ENCODE measurements at regions not wholly inside any gene's neighbourhood (a gene's known extent, or its start where the extent isn't known, plus 50 kb on each side); places are given as distances from the start of the nearest gene placed in this dataset.
"Not testable (repeated sequence)": the region's sequence is repeated elsewhere in the genome, so short reads cannot be mapped to it uniquely, and the experiment has no call there.

GRCh38 chr11:129747071-129747470 lies 68.6 kb upstream of the TMEM45B start:
- peaks cover 9 to 15% (median 11%) of the 10 kb centered on the region in 5 donors for H3K27me3 ChIP-seq (ENCODE audit: control insufficient read depth in 5 of 5, insufficient read depth in 4 of 5, low read length in 5 of 5)

DNA sequence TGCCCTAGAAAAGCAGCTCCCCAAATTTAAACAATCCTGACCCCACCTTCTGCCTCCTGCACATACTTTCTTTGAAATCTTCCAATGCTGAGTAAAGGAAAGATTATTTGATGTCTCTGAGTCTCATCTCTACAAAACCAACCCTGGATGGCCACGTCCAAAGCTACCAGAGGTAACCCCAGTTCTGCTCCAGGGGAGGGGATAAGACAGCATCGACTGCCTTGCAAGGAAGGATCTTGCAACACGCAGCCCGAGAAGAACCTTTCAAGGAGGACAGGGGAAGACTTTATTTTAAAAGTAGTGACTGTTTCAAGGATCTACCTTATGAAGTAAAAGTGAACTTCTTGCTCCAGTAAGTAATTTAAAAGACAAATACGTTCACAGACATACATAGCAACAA lies 66.5 kb upstream of the TMEM45B start:
- peaks cover 0 to 7% (median 6%) of the 10 kb centered on the region in 5 donors for H3K4me1 ChIP-seq (ENCODE audit: control insufficient read depth in 5 of 5, insufficient read depth in 5 of 5, low read length in 5 of 5)
- H3K9me3 ChIP-seq (ENCODE audit: control insufficient read depth in 5 of 5, low read length in 5 of 5) = no peaks in the 10 kb centered on the region
- no peaks in the 10 kb centered on the region for H3K36me3 ChIP-seq (ENCODE audit: control insufficient read depth in 5 of 5, insufficient read depth in 5 of 5, low read length in 5 of 5)
- no peak overlapping the region for H3K27ac ChIP-seq (ENCODE audit: low read depth, low read length)
- H3K4me3 ChIP-seq (ENCODE audit: low read depth in 1 of 5, low read length in 5 of 5) = no peak overlapping the region
- H3K27me3 ChIP-seq (ENCODE audit: control insufficient read depth in 5 of 5, insufficient read depth in 4 of 5, low read length in 5 of 5) = peaks cover 6 to 13% (median 9%) of the 10 kb centered on the region in 5 donors
- no peak overlapping the region for H3K9ac ChIP-seq (ENCODE audit: low read length in 5 of 5)

More at GRCh38 chr11:129747071-129747470, 68.6 kb upstream of the TMEM45B start:
- Histone ChIP-seq H3K27ac (ENCODE audit: low read depth, low read length) (no peak overlapping the region), H3K36me3 (ENCODE audit: control insufficient read depth in 5 of 5, insufficient read depth in 5 of 5, low read length in 5 of 5) (no peaks in the 10 kb centered on the region), H3K9me3 (ENCODE audit: control insufficient read depth in 5 of 5, low read length in 5 of 5) (no peaks in the 10 kb centered on the region), H3K9ac (ENCODE audit: low read length in 5 of 5) (no peak overlapping the region), H3K4me1 (ENCODE audit: control insufficient read depth in 5 of 5, insufficient read depth in 5 of 5, low read length in 5 of 5) (peaks cover 0 to 17% (median 6%) of the 10 kb centered on the region in 5 donors), H3K4me3 (ENCODE audit: low read depth in 1 of 5, low read length in 5 of 5) (no peak overlapping the region)

DNA sequence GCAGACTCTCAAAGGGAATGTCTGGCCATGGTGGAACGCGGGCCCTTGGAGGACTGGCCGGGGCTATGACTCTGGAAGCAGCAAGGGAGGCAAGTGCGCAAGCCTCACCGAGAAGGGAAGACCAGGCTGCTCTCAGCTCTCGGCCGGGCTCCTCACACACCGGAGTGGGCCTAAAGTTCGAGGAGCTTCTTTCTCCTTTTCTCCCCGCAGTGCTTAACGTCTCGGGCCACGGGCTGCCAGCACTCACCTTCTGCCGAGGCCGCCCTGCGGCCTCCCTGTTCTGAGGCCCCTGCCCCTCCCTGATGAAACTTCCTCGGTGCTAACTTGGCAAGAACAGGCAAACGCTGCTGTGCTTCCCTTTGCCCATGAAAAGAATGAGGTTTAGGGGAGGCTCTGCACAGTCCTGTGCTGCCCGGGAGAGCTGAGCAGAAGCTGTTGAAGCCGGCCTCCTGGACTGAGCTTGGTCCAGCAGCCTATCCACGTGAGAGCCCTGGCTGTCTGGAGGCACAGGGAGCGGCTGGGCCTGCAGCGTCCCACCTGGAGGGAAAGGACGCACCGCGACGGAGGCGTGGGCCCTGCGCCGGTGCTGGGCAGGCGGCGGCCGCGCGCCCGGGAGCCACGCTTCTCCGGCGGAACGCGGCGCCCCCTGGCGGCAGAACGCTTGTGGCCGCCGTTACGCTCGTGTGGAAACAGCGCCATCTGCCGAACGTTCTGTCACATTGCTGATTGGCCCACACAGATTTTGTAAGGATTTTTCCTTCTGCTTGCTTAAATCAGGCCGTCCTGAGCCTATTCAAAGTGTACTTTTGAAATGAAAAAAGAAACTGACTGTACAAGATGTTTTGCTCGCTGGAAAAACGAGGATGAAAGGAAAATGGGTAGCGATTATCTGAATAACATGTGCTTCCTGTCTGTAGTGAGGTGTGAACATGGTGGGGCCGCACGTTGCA lies 65.0 kb upstream of the TMEM45B start:
- H3K36me3 ChIP-seq (ENCODE audit: control insufficient read depth in 5 of 5, insufficient read depth in 5 of 5, low read length in 5 of 5) = no peaks in the 10 kb centered on the region
- H3K4me3 ChIP-seq (ENCODE audit: low read depth in 1 of 5, low read length in 5 of 5) = peak overlapping the region; percentile 40 to 69 (median 60)
- H3K27me3 ChIP-seq (ENCODE audit: control insufficient read depth in 5 of 5, insufficient read depth in 4 of 5, low read length in 5 of 5) = peaks cover 2 to 13% (median 9%) of the 10 kb centered on the region in 5 donors
- peaks cover 0 to 7% (median 6%) of the 10 kb centered on the region in 5 donors for H3K4me1 ChIP-seq (ENCODE audit: control insufficient read depth in 5 of 5, insufficient read depth in 5 of 5, low read length in 5 of 5)
- no peaks in the 10 kb centered on the region for H3K9me3 ChIP-seq (ENCODE audit: control insufficient read depth in 5 of 5, low read length in 5 of 5)
- peak overlapping the region in 2 of 5 donors; percentile 24 to 58 for H3K9ac ChIP-seq (ENCODE audit: low read length in 5 of 5)
- H3K27ac ChIP-seq (ENCODE audit: low read depth, low read length) = no peak overlapping the region

DNA sequence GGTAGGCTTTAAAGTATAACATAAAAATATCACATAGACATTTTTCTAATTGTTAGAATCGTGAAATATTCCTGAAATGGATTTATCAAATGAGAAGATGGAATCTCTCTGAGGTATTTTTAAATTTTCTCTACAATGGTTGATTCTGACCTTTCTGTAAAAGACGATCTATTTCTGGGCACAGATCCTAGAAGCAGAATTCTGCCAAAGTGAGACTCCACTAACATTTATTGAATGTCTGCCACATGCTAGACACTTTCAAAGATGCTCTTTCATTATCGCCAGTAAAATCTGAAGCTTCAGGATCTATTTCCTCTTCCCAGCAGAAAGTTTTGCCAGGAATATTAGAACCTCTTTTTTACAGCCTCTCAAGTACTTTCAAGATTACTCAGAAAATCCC lies 64.1 kb upstream of the TMEM45B start:
- H3K27me3 ChIP-seq (ENCODE audit: control insufficient read depth in 5 of 5, insufficient read depth in 4 of 5, low read length in 5 of 5) = peaks cover 2 to 11% (median 8%) of the 10 kb centered on the region in 5 donors
- no peak overlapping the region for H3K27ac ChIP-seq (ENCODE audit: low read depth, low read length)
- no peaks in the 10 kb centered on the region for H3K9me3 ChIP-seq (ENCODE audit: control insufficient read depth in 5 of 5, low read length in 5 of 5)
- no peak overlapping the region for H3K9ac ChIP-seq (ENCODE audit: low read length in 5 of 5)
- no peaks in the 10 kb centered on the region for H3K36me3 ChIP-seq (ENCODE audit: control insufficient read depth in 5 of 5, insufficient read depth in 5 of 5, low read length in 5 of 5)
- peaks cover 0 to 7% (median 6%) of the 10 kb centered on the region in 5 donors for H3K4me1 ChIP-seq (ENCODE audit: control insufficient read depth in 5 of 5, insufficient read depth in 5 of 5, low read length in 5 of 5)
- no peak overlapping the region for H3K4me3 ChIP-seq (ENCODE audit: low read depth in 1 of 5, low read length in 5 of 5)

GRCh38 chr11:129763569-129763968 lies 52.1 kb upstream of the TMEM45B start:
- H3K27me3 ChIP-seq (ENCODE audit: control insufficient read depth in 5 of 5, insufficient read depth in 4 of 5, low read length in 5 of 5); H3K9ac ChIP-seq (ENCODE audit: low read length in 5 of 5); H3K36me3 ChIP-seq (ENCODE audit: control insufficient read depth in 5 of 5, insufficient read depth in 5 of 5, low read length in 5 of 5); H3K4me1 ChIP-seq (ENCODE audit: control insufficient read depth in 5 of 5, insufficient read depth in 5 of 5, low read length in 5 of 5); H3K27ac ChIP-seq (ENCODE audit: low read depth, low read length); H3K9me3 ChIP-seq (ENCODE audit: control insufficient read depth in 5 of 5, low read length in 5 of 5); H3K4me3 ChIP-seq (ENCODE audit: low read depth in 1 of 5, low read length in 5 of 5): not testable (repeated sequence)

GRCh38 chr11:129764204-129764603 lies 51.4 kb upstream of the TMEM45B start:
- not testable (repeated sequence) for H3K9me3 ChIP-seq (ENCODE audit: control insufficient read depth in 5 of 5, low read length in 5 of 5); H3K27ac ChIP-seq (ENCODE audit: low read depth, low read length); H3K4me1 ChIP-seq (ENCODE audit: control insufficient read depth in 5 of 5, insufficient read depth in 5 of 5, low read length in 5 of 5); H3K36me3 ChIP-seq (ENCODE audit: control insufficient read depth in 5 of 5, insufficient read depth in 5 of 5, low read length in 5 of 5); H3K27me3 ChIP-seq (ENCODE audit: control insufficient read depth in 5 of 5, insufficient read depth in 4 of 5, low read length in 5 of 5); H3K4me3 ChIP-seq (ENCODE audit: low read depth in 1 of 5, low read length in 5 of 5); H3K9ac ChIP-seq (ENCODE audit: low read length in 5 of 5)

Data from subcutaneous abdominal adipose tissue (tissue), 5 donors.